Vagina (tissue), 2 donors: ENCODE measurements at regions not wholly inside any gene's neighbourhood (a gene's known extent, or its start where the extent isn't known, plus 50 kb on each side); places are given as distances from the start of the nearest gene placed in this dataset.

Experiments used
- POLR2A ChIP-seq, 2 donors: fragments of 450-650 bp; IDR thresholded peaks; one replicate each; pipeline ENCODE4 v1.6.1; 2017; ENCODE audit warnings: antibody characterized with exemption in 2 of 2, mild to moderate bottlenecking in 2 of 2, moderate library complexity in 2 of 2
- POLR2AphosphoS5 ChIP-seq, 2 donors: sonication (generic); formaldehyde crosslinking; IDR thresholded peaks; one replicate each; pipeline ENCODE4 v1.9.0; 2017; ENCODE audit warnings: antibody characterized with exemption in 2 of 2, mild to moderate bottlenecking in 2 of 2, low read depth in 1 of 2; ENCODE audit not compliant: insufficient read depth in 1 of 2
- TF ChIP-seq, protein P1 (sequence below), 3 experiments: fragments of 450-650 bp in 2 of 3; fragments of 200-600 bp in 1 of 3; sonication (generic) in 1 of 3; IDR thresholded peaks; one replicate each; pipeline ENCODE4 v1.5.1; 2017 to 2019; ENCODE audit warnings: antibody characterized with exemption in 3 of 3, mild to moderate bottlenecking in 2 of 3, moderate library complexity in 2 of 3

DNA sequence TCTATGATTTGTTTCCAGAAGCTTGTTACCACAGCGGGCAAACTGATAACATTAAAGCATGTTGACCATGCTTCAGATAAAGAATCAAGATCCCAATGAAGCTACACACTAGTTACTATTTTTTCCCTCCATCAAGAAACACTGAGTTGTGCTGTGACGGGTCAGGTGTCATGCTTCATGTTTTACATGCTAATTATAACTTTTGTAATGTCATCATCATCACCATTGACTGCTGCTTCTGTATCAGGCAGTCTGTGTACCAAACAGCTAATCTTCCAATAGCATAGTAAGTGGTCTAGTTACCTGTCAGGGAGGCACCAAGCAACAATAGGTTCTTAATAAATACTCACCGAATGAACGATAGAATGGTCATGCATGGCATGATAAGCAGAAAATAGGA, 388.1 kb downstream of the THBS2 start:
- TF ChIP-seq, protein P1, sequence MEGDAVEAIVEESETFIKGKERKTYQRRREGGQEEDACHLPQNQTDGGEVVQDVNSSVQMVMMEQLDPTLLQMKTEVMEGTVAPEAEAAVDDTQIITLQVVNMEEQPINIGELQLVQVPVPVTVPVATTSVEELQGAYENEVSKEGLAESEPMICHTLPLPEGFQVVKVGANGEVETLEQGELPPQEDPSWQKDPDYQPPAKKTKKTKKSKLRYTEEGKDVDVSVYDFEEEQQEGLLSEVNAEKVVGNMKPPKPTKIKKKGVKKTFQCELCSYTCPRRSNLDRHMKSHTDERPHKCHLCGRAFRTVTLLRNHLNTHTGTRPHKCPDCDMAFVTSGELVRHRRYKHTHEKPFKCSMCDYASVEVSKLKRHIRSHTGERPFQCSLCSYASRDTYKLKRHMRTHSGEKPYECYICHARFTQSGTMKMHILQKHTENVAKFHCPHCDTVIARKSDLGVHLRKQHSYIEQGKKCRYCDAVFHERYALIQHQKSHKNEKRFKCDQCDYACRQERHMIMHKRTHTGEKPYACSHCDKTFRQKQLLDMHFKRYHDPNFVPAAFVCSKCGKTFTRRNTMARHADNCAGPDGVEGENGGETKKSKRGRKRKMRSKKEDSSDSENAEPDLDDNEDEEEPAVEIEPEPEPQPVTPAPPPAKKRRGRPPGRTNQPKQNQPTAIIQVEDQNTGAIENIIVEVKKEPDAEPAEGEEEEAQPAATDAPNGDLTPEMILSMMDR (IDR thresholded peaks at IDR 0.05), result no peak
- TF ChIP-seq POLR2A (IDR thresholded peaks at IDR 0.05), result no peak
- TF ChIP-seq POLR2AphosphoS5 (IDR thresholded peaks at IDR 0.05; ENCODE audit: insufficient read depth in 1 of 2, low read depth in 1 of 2), result no peak
